ELR (cell line): ENCODE measurements at regions not wholly inside any gene's neighbourhood (a gene's known extent, or its start where the extent isn't known, plus 50 kb on each side); places are given as distances from the start of the nearest gene placed in this dataset.
A peak's percentile ranks its signal among the peaks of the same experiment; 100 is the strongest.
"Not testable (repeated sequence)": the region's sequence is repeated elsewhere in the genome, so short reads cannot be mapped to it uniquely, and the experiment has no call there.

Experiments
- DNase-seq: peaks from one replicate; pipeline ENCODE4 v3.0.0-alpha.2; 2015; ENCODE audit warnings: low read depth

- DNase-seq: peak; percentile 51
Measured at GRCh38 chr7:12884856-12885440, 197.5 kb downstream of the ARL4A start.

DNA sequence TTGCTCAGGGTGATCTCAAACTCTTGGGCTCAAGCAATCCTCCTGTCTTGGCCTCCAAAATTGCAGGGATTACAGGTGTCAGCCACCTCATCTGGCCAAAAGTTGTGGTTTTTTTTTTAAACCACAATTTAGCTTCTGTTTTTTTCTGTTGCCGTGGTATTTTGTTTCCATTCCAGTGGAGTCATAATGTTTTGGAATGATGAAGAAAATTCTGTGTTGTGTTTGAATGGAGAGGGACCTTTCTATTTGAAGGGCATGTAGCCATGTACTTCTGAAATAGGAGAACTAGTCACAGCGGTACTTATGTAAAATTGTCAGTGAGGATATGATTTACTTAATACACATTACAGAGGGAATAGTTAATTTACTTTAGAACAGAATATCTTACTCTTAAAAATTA lies 201.3 kb downstream of the ARL4A start:
- DNase-seq: peak; percentile 23

DNA sequence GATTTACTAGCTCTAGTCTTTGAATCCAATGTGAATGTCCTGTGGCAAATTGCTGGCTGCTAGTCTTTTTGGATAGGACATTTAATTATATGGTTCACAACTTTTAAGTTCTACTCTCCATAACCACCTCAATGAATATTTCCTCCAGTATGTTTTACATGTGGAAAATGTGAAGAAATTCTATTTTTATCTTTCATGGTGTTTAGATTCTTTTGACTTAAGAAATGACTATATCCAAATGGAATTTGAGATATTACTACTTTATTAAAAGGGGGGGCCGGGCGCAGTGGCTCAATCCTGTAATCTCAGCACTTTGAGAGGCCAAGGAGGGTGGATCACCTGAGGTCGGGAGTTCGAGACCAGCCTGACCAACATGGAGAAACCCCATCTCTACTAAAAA lies 202.0 kb downstream of the ARL4A start:
- DNase-seq: peak; percentile 55

DNA sequence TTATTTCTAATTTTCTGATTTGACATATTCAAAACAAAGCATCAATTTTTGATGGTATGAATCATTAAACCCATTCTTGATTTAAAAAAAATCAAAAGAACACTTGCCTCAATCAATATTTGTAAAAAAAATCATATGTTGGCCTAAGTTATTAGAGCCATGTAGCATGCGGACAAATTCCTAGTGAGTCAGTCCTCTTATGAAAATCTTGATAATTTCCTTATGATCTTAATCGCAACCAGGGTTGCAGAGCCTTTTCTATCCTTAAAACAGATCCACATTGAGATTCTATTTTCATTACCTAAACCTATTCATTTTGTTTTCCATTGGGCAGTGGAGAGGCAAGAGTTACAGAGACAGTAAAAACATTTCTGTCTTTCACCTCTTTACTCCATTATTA lies 203.2 kb downstream of the ARL4A start:
- DNase-seq: no peak

DNA sequence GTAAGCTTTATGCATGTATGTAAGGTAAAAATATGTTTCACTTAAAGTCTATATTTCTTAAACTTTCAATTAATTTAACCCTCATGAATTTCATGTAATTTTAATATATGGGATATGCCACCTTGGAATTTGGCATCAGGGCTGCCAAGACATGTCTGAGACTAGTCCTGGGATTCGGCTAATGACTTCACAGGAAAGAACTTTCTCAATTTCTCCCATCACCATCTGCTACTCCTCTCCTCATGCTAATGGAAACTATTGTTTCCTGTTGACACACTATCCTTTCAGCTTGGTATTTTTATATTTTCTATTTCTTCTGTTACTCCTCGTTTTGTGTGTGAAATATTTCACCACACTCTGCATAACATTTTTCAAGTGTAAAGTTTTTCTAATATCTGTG lies 205.9 kb downstream of the ARL4A start:
- no peak for DNase-seq

- DNase-seq: no peak
Measured at GRCh38 chr7:12895296-12895695, 207.9 kb downstream of the ARL4A start.

- DNase-seq: no peak
Measured at GRCh38 chr7:12896316-12896715, 208.9 kb downstream of the ARL4A start.

- no peak for DNase-seq
Measured at GRCh38 chr7:12898004-12898403, 210.6 kb downstream of the ARL4A start.

- no peak for DNase-seq
Measured at GRCh38 chr7:12898620-12899019, 211.2 kb downstream of the ARL4A start.

DNA sequence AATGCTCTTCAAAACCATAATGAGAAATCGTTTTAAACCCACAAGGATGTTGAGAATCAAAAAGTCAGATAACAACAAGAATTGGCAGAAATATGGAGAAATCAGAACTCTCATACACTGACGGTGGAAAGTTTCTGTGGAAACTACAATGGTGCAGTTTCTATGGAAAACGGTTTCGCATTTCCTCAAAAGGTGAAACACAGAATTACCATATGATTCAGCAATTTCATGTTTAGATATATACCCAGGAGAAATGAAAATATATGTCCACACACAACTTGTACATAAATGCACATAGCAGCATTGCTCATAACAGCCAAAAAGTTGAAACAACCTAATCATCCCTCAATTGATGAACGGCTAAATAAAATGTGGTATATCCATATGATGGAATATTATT lies 218.2 kb downstream of the ARL4A start:
- no peak for DNase-seq

GRCh38 chr7:12907774-12908173 lies 220.3 kb downstream of the ARL4A start:
- DNase-seq: no peak

- no peak for DNase-seq
Measured at GRCh38 chr7:12909483-12909882, 222.1 kb downstream of the ARL4A start.

GRCh38 chr7:12911053-12911452 lies 223.6 kb downstream of the ARL4A start:
- DNase-seq: no peak

GRCh38 chr7:12913002-12913401 lies 225.6 kb downstream of the ARL4A start:
- no peak for DNase-seq

DNA sequence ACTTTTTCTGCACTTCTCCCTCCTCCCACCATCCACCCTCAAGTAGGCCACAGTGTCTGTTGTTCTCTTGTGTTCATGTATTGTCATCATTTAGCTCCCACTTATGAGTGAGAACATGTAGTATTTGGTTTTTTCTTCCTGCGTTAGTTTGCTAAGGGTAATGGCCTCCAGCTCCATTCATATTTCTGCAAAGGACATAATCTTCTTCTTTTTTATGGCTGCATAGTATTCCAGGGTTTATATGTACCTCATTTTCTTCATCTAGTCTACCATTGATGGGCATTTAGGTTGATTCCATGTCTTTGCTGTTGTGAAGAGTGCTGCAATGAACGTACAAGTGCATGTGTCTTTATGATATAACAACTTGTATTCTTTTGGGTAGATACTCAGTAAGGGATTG lies 230.4 kb downstream of the ARL4A start:
- DNase-seq: no peak

DNA sequence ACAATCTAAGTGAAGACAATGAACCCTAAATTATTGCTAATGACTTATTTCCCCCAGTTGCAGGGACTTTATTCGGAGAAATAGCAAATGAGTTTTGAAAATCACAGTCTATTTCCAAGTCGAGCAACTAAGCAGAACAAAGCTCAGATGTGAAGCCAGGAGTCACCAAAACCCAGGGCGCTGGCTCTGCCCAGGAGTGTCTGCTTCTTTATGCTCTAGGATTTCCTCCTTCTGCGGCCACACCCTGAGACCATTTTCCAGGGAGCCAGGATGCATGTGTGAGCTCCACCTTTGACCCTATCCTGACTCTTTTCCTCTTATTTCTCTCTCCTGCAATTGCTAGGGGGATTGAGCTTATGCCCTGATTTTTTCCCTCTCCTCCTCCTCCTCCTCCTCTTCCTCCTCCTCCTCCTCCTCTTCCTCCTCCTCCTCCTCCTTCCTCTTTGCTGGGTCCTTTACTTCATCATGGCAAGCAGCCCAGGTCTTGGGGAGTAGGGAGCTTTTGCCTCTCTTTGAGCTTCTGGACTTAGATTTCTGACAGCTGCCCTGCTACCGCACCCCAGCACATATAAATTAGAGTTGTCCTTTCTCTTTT lies 234.4 kb downstream of the ARL4A start:
- DNase-seq: no peak

DNA sequence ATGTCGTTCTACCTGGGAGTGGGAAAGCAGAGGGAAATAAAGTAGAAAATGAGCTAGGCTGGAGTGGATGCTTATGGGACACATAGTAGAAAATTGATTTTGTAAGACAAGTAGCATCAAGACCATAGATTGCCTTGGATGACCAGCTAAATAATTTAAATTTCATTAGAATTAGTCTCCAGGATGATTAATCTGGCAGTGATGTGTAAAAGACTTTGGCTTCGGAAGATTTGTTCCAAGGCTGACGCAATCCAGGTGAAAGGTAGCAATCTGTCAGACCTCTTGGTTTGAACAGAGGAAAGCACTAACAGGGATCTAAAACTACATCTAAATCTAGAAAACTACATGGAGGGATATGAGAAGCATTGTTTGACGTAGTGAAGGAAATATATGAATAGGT lies 236.5 kb downstream of the ARL4A start:
- peak; percentile 83 for DNase-seq

DNA sequence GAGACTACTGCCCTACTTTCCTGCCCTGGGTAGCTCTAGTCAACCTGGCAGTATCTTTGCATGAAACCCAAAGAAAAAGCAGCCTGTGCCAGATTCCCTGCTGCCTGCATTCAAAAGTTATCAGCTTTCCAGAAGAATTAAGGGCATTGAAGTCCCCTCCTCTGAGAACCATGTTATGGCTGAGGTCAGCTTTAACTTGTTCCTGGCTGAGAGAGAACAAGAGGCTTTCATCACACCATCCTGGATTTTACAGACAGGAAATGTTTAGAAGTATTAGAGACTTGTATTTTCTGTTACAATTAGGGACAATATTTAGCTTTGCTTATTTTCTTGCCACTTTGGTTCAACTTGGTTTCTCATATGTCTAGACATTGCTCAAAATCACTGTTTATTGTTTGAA lies 238.8 kb downstream of the ARL4A start:
- no peak for DNase-seq

DNA sequence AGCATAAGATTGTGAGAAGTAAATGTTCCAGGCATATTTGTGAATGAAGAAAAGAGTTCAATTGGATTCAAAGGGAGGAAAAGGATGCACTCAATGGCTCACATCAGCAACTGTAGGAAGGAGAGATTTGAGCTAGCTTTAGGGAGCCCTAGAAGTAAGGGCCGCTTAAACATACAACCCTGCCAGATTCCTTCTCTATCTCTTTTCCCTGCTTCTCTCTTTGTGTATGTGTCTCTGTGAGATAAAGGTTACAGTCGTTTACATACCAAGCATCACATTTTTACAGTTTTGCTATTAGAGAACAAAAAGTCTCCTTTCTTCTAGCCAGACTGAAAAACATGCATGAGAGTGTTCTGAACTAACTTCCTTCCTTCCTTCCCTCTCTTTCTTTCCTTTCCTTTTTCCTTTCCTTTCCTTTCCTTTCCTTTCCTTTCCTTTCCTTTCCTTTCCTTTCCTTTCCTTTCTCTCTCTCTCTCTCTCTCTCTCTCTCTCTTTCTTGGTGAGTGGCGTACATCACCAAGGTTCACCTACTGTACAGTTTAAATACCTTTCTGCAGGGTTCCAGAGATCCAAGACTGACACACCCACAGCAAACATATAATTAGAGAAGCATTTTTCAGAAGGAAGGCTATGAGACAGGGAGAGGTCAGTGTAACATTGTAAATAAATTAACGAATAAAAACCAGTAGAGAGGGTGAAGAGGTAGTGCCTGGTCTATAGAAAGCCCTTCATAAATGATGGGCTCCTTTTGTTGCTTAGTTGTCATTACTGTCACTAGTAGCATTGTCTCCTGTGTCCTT lies 240.4 kb downstream of the ARL4A start:
- DNase-seq: no peak

DNA sequence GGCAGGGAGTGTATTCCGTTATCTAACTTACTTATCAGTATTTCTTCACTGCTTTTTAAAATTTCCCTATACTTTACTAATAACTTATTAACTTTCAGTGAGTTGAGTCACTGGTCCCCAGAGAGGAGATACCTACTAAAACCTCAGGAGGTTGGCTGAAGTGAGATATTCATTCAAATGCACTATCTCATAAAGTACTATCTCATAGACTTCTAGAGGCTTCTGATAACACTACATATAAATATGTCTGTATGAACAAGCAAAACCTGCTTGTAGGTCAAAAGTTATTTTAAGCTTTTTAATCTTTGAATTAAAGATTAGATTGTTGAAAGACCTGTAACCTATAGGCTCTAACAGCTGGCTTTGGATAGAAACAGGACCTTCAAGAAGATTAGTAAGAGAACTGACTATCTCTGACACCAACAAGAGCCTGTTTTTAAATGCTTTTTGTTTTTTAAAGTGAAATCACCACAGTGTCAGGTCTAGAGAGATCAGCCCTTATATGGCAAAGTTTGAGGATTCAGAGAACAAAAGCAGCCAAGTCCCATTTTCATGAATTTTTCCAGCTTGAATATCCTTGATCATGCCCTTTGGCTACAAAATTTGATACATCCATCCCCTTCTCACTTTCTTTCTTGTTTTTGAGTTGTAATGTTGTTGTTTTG lies 242.2 kb downstream of the ARL4A start:
- no peak for DNase-seq

DNA sequence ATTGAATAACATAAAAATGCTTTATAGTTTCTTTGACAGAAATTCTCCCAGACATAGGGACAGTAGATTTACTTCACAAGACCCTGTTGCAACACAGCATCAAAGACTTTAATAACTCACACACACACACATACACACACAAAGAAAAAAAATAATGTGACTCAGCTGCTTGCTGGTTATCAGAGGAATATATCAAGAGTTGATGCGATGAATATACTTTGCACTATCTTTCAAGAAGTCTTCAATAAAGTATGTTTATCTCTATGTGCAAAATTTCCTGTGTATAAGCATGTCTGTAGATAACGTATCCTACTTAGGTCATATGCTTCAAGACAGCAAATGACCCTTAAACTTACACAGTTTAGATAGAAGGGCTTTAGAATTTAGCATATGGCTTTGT lies 243.1 kb downstream of the ARL4A start:
- peak; percentile 18 for DNase-seq

DNA sequence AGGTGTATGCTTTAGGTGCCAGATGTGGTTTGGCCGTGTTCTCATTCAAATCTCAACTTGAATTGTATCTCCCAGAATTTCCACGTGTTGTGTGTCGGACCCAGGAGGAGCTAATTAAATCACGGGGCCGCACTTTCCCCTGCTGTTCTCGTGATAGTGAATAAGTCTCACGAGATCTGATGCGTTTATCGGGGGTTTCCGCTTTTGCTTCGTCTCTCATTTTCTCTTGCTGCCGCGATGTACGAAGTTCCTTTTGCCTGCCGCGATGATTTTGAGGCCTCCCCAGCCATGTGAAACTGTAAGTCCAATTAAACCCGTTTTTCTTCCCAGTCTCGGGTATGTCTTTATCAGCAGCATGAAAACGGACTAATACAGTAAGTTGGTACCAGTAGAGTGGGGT lies 244.0 kb downstream of the ARL4A start:
- DNase-seq: not testable (repeated sequence)

GRCh38 chr7:12939694-12940093 lies 252.3 kb downstream of the ARL4A start:
- DNase-seq: no peak
